ENCODE measurements at regions not wholly inside any gene's neighbourhood (a gene's known extent, or its start where the extent isn't known, plus 50 kb on each side); places are given as distances from the start of the nearest gene placed in this dataset.

- no peak for TF ChIP-seq ZNF622 (IDR thresholded peaks at IDR 0.05)
- TF ChIP-seq NR2C1 (IDR thresholded peaks at IDR 0.05) = no peak
- no peak for TF ChIP-seq IKZF1 (conservative IDR thresholded peaks at IDR 0.05)
- no peak for TF ChIP-seq TCF3 (IDR thresholded peaks at IDR 0.05; ENCODE audit: borderline replicate concordance, insufficient read depth, low read depth, low read length)
- TF ChIP-seq NKRF (conservative IDR thresholded peaks at IDR 0.05) = no peak
- no peak for TF ChIP-seq SREBF2 (IDR thresholded peaks at IDR 0.05; ENCODE audit: low read length)
Observed at GRCh38 chr20:11304795-11305194, 612.9 kb upstream of the BTBD3 start (continued).

GRCh38 chr20:11305406-11305805 is 612.3 kb upstream of the BTBD3 start:
- no peaks in the 10 kb centered on the region for H3K9me3 ChIP-seq (replicated peaks; ENCODE audit: control insufficient read depth, insufficient read depth, low read length)
- ChIA-PET POLR2A (interaction anchor here (1.0 kb wide), 1 partner anchor 38 kb away, joined by 3 read pairs; no protein-coding TSS in a partner anchor), SMC1A (ENCODE audit: uncharacterized antibody, unreplicated experiment) (interaction anchor here (0.8 to 1.8 kb wide), 15 partner anchors 8 to 154 kb away, joined by 3 to 9 read pairs (median 4); no protein-coding TSS in a partner anchor), RAD21 (ENCODE audit: unreplicated experiment) (interaction anchor here (0.7 to 1.1 kb wide), 4 partner anchors 15 to 155 kb away, joined by 3 to 5 read pairs (median 4); no protein-coding TSS in a partner anchor), CTCF (interaction anchor here (0.5 to 2.0 kb wide), 5 partner anchors 10 to 652 kb away, joined by 3 to 5 read pairs (median 3); no protein-coding TSS in a partner anchor)
- FAIRE-seq = no peak
- TF ChIP-seq IKZF2 (IDR thresholded peaks at IDR 0.05) (peak; percentile 43 to 49; a peak in 2 of 4 replicates), NR2F1 (conservative IDR thresholded peaks at IDR 0.05) (no peak), TBL1XR1 (IDR thresholded peaks at IDR 0.05; ENCODE audit: low read depth, low read length) (no peak), GATAD2B (conservative IDR thresholded peaks at IDR 0.05; ENCODE audit: low read depth) (no peak), CHD2 (IDR thresholded peaks at IDR 0.05; ENCODE audit: borderline replicate concordance, low read depth, low read length) (no peak), TCF12 (IDR thresholded peaks at IDR 0.05; ENCODE audit: low read depth, low read length) (no peak), YY1 (IDR thresholded peaks at IDR 0.05; ENCODE audit: low read depth, low read length) (no peak), ZZZ3 (IDR thresholded peaks at IDR 0.05; ENCODE audit: control insufficient read depth, insufficient read length, low read depth) (no peak), BHLHE40 (IDR thresholded peaks at IDR 0.05; ENCODE audit: borderline replicate concordance in 1 of 2, low read depth in 2 of 2, low read length in 1 of 2) (no peak), DPF2 (IDR thresholded peaks at IDR 0.05) (0 out of 2 replicates have a peak, but pooled peaks have one; percentile 29), RUNX3 (IDR thresholded peaks at IDR 0.05; ENCODE audit: low read length) (0 out of 2 replicates have a peak, but pooled peaks have one; percentile 24), RCOR1 (conservative IDR thresholded peaks at IDR 0.05; ENCODE audit: low read depth, low read length) (no peak), WRNIP1 (IDR thresholded peaks at IDR 0.05; ENCODE audit: borderline replicate concordance, low read depth, low read length) (no peak), NFYB (IDR thresholded peaks at IDR 0.05; ENCODE audit: insufficient read depth, low read depth, low read length) (no peak), ZNF622 (IDR thresholded peaks at IDR 0.05) (no peak), IKZF1 (conservative IDR thresholded peaks at IDR 0.05) (peak; percentile 35; the same call in 1 of the 2 replicates), FOS (IDR thresholded peaks at IDR 0.05; ENCODE audit: borderline replicate concordance, extremely low read depth, insufficient read length) (no peak), EZH2 (IDR thresholded peaks at IDR 0.05; ENCODE audit: borderline replicate concordance, control insufficient read depth, low read depth, low read length) (no peak)
- intact Hi-C loops (cut with micrococcal nuclease; ENCODE audit: unreplicated experiment) (no loop called here), in situ Hi-C loops (cut with MboI) (no loop called here)
- no peak overlapping the region for H3K9ac ChIP-seq (ENCODE audit: control insufficient read depth, insufficient read depth, low read length)
- H3K27me3 ChIP-seq (replicated peaks in 1 of 2; ENCODE audit: control insufficient read depth in 2 of 2, insufficient read depth in 2 of 2, low read length in 1 of 2) = no peaks in the 10 kb centered on the region
- no peak overlapping the region for H2AFZ ChIP-seq (ENCODE audit: control insufficient read depth, low read depth, low read length)
- H3K4me3 ChIP-seq = no peak overlapping the region
- BruUV-seq (replicated peaks) = no TSS peak
- H3K36me3 ChIP-seq (ENCODE audit: control insufficient read depth in 2 of 2, insufficient read depth in 2 of 2, low read length in 1 of 2) = no peaks in the 10 kb centered on the region
- H3K27ac ChIP-seq (ENCODE audit: control insufficient read depth, insufficient read depth) = no peak overlapping the region
- H3K4me1 ChIP-seq (ENCODE audit: control insufficient read depth, insufficient read depth, low read length) = no peaks in the 10 kb centered on the region
- no peaks in the 10 kb centered on the region for H3K79me2 ChIP-seq (ENCODE audit: control insufficient read depth, insufficient read depth, low read length)
- H3K4me2 ChIP-seq (ENCODE audit: control insufficient read depth, insufficient read depth) = peak overlapping the region; percentile 9; the same call in 1 of the 2 replicates
- DNase-seq (ENCODE audit: low read depth, low spot score) = peak; percentile 31
- 2% methylated on average over 2 of the region's 2 CpGs for WGBS (ENCODE audit: insufficient coverage, insufficient replicate concordance, low lambda C conversion rate, missing lambda C conversion rate)
- H4K20me1 ChIP-seq (ENCODE audit: control insufficient read depth, insufficient read depth) = no peaks in the 10 kb centered on the region
- ATAC-seq = peak; percentile 85

Measured in GM12878 (cell line).